ENCODE measurements at regions not wholly inside any gene's neighbourhood (a gene's known extent, or its start where the extent isn't known, plus 50 kb on each side); places are given as distances from the start of the nearest gene placed in this dataset.

GRCh38 chr4:161317000-161317399 is 846.8 kb downstream of the FSTL5 start:
- TF ChIP-seq CTCF (IDR thresholded peaks at IDR 0.05), result no peak
- TF ChIP-seq POLR2A (IDR thresholded peaks at IDR 0.05), result no peak
- TF ChIP-seq POLR2AphosphoS5 (IDR thresholded peaks at IDR 0.05), result no peak
